Right renal cortex interstitium (tissue), 3 donors: ENCODE measurements at regions not wholly inside any gene's neighbourhood (a gene's known extent, or its start where the extent isn't known, plus 50 kb on each side); places are given as distances from the start of the nearest gene placed in this dataset.
"Not testable (repeated sequence)": the region's sequence is repeated elsewhere in the genome, so short reads cannot be mapped to it uniquely, and the experiment has no call there.

ENCODE experiments used
- DNase-seq, 3 donors: peaks; one replicate each; pipeline ENCODE4 v3.0.0-alpha.2; 2013; ENCODE audit warnings: low read depth in 3 of 3, low spot score in 2 of 3

DNA sequence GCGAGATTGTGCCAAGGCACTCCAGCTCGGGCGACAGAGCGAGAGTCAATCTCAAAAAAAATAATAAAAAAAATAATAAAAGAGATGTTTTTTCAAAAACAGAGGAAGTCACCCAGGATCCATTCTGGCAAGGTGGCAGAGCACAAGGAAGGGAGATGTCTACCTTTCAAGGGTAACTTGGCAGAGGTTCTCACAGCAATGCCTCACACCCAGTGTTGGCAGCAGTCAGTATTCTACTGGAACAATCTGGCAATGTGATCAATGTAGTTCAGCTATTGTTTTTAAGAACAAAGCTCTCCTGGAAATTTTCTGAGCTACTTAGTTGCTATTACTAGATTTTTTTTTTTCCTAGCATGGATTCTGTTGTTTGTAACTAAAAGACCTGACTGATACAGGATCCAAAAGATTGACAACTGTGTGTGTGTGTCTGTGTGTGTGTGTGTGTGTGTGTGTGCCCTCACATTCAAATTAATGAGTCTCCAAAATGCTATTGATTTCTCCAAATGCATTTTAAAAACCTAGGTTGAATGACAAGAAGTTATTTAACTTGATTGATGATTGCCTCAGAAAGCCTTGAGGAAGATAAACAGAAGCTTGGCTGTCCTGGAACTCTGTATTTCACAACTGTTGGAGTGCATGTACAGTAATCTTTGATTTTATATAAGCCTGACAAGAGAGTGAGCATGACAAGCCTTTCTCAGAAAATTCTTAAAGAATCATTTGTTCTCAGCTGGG lies 114.1 kb upstream of the RREB1 start:
- no peak for DNase-seq

DNA sequence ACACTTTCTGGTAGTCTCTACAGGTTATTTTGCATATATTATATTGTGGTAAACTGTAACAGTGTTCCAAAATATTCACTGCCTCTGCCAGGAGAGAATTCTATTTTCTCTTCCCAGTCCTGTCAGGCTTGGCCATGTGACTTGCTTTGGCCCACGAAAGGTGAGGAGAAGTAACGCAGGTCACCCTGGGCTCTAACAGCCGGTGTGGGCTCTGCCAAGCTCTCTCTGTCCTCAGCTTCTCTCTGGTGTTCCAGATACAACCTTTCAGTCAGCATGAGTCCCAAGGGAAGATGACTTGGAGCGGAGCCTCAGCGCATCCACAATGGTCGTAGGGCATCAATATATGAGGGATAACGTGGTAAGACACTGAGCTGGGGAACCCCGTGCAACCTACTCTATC lies 113.0 kb upstream of the RREB1 start:
- no peak for DNase-seq

DNA sequence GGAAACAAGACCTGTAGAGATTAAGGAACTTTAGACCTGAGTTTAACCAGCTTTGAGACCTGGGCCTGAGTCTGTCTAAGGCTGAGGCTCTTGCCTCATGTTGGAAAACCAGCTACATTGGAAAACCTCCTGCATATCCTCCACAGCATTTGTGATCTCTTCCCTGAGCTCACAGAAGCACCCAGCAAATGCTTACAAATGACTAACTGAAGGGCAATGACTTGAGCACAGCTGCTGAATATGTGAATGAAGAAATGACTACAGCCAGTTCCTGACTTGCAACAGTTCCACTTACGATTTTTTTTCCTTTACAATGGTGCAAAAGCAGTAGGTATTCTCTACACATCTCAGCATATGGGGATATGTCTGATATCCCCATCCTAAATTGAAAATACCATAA lies 112.4 kb upstream of the RREB1 start:
- DNase-seq, result no peak

DNA sequence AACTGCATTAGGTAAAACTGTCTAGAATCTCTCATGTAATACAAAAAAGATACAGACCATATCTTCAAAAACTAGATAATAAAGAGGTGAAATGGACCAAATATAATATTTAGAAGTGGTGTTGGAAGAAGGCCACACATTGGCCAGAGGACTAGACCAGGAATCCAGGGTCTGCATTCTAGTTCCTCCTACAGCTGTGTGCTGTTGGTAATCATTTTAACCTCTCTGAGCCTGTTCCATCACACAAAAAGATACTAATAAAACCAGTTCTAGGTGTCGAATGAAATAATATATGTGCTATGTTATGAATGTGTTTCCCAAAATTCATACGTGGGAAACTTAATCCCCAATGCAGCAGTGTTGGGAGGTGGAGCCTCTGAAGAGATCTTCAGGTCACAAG lies 111.6 kb upstream of the RREB1 start:
- no peak for DNase-seq

DNA sequence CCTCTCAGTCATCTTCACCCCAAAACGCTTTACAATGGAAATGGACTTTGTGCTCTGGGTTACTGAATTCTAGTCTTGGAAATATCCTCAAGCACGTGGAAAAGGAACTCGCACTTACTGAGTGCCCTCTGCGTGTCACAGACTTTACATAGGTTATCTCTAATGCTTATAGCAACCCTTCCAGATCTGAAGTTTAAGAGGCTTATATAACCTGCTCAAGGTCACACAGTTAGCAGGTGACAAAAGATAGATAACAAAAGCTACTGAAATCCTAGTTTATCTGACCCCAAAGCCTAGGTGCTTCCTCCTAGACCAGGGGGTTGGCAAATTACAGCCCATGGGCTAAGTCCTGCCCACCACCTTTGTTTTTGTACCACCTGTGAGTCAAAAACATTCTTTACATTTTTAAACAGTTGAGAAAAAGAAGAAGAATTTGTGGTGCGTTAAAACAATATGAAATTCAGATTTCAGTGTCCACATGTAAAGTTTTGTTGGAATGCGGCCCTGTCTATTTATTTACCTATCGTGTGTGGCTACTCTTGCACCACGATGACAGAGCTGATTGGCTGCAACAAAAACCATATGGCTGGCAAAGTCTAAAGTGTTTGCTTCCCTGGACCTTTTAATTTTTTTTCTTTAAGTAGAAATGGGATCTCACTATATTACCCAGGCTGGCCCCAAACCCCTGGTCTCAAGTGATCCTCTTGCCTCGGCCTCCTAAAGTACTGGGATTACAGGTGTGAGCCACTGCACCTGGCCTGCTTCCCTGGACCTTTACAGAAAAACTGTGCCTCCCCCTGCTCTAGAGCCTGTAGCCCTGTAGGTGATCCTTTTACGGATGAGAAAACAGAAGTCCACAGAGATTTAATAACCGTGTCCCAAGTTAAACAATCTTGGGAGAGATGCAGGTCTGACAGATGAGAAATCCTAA lies 110.2 kb upstream of the RREB1 start:
- no peak for DNase-seq

DNA sequence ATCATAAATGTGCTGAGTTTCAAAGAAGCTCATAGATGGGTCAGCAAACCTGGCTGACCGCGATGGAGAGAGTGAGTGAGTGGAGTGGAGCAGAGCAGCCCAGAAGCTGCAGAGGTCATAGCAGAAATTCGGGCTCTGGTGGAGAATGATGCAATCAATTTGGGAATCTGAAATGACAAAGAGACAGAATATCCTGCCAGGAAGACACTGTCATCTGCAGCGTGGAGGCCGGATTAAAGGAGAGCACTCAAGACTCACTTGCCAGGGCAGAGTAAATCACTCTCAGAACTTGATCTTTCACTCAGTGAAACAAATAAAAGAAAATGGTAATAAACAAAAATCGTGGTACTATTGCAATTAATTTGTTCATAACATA lies 109.6 kb upstream of the RREB1 start:
- no peak for DNase-seq

DNA sequence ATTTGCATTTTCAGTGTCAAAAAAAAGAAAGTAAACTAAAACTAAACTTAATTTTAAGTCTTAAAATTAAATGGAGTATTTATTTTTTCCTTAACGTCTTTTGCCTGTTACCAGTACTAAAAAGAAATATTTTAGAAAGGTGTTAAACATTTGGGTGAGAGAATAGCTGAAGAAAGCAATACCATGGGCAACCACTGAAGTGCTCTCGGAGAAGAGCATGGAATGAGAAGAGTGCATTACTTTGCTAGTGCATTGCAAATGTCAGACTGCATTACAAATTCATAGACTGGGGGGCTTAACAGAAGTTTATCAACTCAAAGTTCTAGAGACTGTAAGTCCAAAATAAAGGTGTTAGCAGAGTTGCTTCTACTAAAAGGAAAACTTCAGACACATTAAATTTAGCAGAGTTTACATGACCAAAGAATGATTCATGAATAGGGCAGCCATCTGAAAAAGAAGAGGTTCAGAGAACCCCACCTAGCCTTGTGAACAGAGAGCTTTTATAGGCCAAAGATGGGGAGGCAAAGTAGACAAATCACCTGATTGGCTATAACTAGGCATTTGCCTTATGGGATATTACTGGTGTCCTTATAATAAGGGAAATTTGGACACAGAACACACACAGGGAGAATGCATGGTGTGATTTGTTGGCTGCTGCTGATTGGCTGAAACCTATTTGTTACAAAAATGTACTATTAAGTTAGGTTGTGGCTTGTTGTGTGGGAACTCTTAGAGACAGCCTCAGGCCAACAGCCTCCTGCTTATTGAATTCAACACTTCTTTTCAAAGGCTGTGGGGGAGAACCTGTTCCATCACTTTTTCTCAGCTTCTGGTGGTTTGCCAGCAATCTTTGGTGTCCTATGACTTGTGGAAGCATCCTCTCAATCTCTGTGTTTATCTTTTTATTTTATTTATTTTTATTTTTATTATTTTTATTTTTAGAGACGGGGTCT lies 106.7 kb upstream of the RREB1 start:
- DNase-seq, result no peak

DNA sequence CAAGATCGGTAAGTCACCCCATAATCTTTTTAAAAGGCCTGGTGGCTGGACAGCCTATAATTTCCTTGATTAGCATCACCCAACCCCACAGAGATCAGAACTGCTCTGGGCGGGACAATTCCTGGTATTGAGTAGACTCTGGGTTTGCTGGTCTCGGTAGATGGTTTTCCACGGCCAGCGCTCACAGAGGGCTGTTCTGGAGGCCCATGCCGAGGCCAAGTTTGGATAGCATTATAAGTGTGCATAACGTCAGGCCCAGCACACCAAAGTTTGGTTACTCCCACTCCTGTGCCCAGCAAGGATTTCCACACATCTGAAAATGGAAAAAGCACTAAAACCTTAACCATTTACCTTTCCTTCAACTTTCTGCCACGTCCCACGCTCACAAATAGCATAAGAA lies 104.7 kb upstream of the RREB1 start:
- no peak for DNase-seq

DNA sequence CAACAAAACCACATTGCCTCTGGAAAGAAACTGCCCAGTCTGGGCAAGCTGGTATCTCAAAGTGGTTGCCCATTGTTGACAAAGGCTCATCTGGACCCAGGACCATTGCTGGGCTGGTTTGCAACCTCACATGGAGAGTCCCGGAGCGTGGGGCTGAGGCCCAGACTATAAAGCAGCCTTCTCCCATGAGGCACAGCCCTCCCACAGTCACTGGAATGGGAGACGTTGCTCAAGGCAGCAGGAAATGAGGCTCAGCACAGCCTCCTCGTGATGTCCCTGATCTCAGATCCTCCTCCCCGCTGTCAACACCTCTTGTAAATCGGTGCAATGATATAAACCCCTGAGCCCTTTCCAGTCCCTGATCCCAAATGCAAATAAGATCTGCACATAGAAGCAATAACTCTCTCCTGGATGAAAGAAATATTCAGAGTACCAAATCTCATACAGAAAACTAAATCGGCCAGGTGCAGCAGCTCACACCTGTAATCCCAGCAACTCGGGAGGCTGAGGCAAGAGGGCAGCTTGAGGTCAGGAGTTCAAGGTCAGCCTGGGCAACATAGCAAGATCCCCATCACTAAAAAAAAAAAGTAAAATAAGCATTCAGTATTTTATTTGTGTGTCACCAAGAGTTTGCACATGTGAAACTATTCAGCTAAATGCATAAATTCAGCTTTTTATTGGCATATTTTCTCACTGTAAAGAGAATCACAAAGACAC lies 103.0 kb upstream of the RREB1 start:
- DNase-seq, result no peak

DNA sequence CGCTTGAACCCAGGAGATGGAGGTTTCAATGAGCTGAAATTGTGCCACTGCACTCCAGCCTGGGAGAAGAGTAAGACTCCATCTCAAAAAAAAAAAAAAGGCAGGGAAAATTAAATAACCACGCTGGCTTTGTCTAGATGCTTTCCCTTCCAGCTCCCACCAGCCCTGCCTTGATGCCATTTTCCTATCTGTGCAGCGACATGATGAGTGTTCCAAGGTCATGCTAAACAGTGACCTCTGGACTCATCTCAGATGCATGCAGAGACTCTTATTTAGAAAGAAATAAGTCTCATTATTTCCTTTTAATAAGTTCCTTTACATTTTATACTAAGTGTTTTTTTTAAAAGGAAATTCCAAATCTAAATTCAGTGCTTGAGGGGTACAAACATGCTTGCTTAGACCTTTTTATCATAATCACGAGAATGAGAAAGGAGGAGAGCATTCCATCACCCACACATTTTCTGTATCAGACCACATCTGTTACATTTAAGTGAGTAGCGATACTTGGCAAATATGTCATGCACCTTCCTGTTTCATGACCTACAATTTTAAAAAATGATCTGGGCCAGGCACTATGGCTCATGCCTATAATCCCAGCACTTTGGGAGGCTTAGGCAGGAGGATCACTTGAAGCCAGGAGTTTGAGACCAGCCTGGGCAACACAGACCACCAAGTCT lies 101.1 kb upstream of the RREB1 start:
- no peak for DNase-seq

DNA sequence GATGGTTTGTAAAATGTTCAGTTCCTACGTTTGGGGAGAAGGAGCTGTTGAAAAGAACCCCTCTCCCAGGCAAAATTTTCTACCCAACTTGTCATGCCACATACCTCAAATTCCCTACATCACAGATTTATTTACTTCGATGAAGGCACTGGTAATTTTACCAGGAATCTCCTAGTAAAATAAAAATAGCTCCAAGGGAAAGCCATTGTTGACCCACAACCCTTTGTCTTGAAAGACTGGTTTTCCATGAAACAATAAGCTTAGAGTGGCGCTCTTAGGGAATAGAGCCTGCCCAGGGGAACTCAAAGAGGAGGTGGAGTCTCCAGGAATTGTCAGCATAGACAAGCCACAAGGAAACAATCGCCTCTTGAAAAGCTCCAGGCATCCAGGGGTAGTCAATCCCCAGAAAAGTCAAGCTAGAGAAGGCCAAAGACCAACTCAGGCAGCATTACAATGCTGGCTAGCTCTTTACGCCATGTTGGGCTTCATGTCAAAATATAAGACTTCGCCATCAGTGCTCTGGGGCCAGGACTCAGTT lies 99.2 kb upstream of the RREB1 start:
- DNase-seq, result no peak

DNA sequence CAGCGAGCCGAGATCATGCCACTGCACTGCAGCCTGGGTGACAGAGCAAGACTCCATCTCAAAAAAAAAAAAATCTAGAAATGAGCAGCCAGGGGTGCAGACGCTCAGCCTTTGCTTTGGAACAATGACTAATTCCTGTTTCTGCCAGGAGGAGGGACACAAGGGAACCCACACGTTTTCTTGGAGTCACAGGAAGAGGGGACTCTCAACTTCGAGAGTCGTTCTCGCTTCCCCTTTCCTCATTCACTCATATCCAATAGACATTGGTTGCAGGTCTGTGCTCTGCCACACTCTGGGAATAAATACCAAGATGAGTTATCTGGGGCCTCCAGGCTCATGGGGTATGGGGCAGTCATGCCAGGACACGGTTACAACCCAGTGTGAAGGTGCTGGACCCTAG lies 91.5 kb upstream of the RREB1 start:
- no peak for DNase-seq

DNA sequence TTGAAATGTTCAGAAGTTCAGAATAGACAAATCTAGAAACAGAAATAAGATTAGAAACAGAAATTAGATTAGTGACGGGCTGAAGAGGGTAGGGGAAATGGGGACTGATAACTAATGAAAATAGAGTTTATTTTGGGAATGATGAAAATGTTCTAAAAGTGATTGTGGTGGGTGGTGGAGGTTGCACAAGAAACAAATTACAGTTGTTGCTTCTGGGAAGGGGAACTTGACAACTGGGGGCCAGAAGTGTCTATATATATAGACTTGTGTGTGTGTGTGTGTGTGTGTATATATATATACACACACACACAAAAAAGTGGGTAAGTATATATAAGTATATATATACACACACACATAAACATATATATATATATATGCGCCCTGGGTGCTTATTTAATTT lies 86.5 kb upstream of the RREB1 start:
- no peak for DNase-seq

DNA sequence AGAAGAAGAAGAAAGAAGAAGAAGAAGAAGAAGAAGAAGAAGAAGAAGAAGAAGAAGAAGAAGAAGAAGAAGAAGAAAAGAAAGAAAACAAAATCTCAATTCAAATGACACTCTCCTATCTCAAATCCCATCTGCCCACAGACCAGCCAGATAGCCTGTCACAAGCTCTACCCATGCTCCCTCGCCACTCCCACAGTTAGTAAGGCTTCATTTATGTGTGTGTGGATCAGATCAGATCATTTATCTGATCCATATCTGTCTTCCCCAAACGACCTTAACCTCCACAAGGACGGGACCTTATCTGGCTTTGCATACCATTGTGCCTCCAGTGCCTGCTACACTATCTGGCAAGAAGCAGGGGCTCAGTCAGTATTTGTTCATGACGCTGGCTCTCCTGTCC lies 81.9 kb upstream of the RREB1 start:
- DNase-seq, result no peak

DNA sequence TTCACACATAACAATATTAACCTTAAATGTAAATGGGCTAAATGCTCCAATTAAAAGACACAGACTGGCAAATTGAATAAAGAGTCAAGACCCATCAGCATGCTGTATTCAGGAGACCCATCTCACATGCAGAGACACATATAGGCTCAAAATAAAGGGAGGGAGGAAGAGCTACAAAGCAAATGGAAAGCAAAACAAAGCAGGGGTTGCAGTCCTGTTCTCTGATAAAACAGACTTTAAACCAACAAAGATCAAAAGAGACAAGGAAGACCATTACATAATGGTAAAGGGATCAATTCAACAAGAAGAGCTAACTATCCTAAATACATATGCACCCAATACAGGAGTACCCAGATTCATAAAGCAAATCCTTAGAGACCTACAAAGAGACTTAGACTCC lies 78.8 kb upstream of the RREB1 start:
- DNase-seq, result not testable (repeated sequence)

DNA sequence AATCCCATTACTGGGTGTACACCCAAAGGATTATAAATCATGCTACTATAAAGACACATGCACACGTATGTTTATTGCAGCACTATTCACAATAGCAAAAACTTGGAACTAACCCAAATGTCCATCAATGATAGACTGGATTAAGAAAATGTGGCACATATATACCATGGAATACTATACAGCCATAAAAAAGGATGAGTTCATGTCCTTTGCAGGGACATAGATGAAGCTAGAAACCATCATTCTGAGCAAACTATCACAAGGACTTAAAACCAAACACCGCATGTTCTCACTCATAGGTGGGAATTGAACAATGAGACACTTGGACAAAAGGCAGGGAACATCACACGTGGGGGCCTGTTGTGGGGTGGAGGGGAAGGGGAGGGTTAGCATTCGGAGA lies 76.8 kb upstream of the RREB1 start:
- DNase-seq, result not testable (repeated sequence)

DNA sequence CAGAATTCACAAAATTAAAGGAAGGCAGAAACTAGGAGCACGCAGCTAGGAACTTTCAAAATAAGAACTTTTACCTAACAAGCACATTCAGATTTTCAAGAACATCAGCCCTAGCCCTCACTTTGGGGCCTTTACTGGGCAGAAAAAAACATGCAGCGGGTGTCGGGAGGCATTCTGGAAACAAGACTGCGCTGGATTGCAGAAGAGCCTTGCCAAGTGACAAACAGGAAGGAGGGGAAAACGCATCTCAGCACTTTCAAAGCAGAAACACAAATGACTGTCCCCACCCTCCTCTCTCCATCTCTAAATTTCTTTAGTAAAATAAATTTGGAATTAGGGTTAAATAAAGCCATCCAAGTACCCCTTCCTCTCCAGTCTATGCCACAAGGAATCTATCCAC lies 74.6 kb upstream of the RREB1 start:
- DNase-seq, result no peak

DNA sequence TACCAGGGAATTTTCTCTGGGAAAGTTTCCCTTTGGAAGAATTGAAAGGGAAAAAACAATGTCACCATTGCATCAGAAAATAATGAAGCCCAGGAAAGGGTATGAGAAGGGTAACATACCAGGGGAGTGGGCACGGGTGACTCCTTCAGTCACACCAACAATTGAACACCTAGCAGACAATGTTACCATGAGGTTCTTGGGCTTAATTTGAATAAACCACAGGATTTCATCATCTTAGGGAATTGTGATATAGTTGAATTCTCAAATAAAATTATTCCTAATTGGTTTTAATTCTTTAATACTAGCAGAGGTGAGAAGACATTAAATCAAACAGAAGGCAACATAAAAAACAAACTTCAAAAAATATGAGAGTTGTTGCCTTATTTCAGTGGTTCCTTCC lies 73.7 kb upstream of the RREB1 start:
- DNase-seq, result no peak

DNA sequence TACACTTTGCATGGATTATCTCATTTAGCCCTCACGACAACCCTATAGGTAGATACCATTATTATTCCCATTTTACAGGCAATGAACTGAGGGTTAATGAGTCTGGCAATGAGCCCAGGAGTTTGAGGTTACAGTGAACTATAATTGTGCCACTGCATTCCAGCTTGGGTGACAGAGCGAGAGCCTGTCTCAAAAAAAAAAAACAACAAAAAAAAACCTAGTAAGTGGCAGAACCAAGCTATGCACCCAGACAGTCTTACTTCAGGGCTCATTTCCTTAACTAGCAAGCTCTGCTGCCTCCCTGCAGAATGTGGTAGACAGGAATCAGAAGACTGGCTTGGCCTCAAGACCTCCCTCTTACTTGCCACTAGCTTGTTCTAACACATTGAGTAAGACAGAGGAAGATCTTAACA lies 71.9 kb upstream of the RREB1 start:
- DNase-seq, result no peak
